WI38 (cell line): ENCODE measurements at regions not wholly inside any gene's neighbourhood (a gene's known extent, or its start where the extent isn't known, plus 50 kb on each side); places are given as distances from the start of the nearest gene placed in this dataset.

ENCODE experiments used
- H3K4me3 ChIP-seq: 2 replicates; pipeline ENCODE4 v1.5.1; 2011; ENCODE audit warnings: low read depth, mild to moderate bottlenecking, control low read depth, low read length
- TF ChIP-seq, protein P1 (sequence below): IDR thresholded peaks from 2 replicates; pipeline ENCODE4 v1.5.1; 2012; ENCODE audit warnings: low read depth, mild to moderate bottlenecking, control low read depth, low read length

GRCh38 chr3:11718637-11719405 lies 75.1 kb upstream of the VGLL4 start:
- TF ChIP-seq, protein P1, sequence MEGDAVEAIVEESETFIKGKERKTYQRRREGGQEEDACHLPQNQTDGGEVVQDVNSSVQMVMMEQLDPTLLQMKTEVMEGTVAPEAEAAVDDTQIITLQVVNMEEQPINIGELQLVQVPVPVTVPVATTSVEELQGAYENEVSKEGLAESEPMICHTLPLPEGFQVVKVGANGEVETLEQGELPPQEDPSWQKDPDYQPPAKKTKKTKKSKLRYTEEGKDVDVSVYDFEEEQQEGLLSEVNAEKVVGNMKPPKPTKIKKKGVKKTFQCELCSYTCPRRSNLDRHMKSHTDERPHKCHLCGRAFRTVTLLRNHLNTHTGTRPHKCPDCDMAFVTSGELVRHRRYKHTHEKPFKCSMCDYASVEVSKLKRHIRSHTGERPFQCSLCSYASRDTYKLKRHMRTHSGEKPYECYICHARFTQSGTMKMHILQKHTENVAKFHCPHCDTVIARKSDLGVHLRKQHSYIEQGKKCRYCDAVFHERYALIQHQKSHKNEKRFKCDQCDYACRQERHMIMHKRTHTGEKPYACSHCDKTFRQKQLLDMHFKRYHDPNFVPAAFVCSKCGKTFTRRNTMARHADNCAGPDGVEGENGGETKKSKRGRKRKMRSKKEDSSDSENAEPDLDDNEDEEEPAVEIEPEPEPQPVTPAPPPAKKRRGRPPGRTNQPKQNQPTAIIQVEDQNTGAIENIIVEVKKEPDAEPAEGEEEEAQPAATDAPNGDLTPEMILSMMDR: no peak
- peak overlapping the region; percentile 85 for H3K4me3 ChIP-seq

- TF ChIP-seq, protein P1: no peak
- H3K4me3 ChIP-seq: peak overlapping the region; percentile 85
Observed at GRCh38 chr3:11717768-11718636, 74.3 kb upstream of the VGLL4 start.

GRCh38 chr3:11717301-11717700 lies 73.6 kb upstream of the VGLL4 start:
- H3K4me3 ChIP-seq: no peak overlapping the region
- TF ChIP-seq, protein P1: no peak

GRCh38 chr3:11716573-11717290 lies 73.0 kb upstream of the VGLL4 start:
- no peak overlapping the region for H3K4me3 ChIP-seq
- TF ChIP-seq, protein P1: no peak

- TF ChIP-seq, protein P1: no peak
- no peak overlapping the region for H3K4me3 ChIP-seq
Observed at GRCh38 chr3:11713171-11713570, 69.5 kb upstream of the VGLL4 start.

GRCh38 chr3:11712646-11713045 lies 68.9 kb upstream of the VGLL4 start:
- TF ChIP-seq, protein P1: no peak
- H3K4me3 ChIP-seq: no peak overlapping the region
